ENCODE measurements at regions not wholly inside any gene's neighbourhood (a gene's known extent, or its start where the extent isn't known, plus 50 kb on each side); places are given as distances from the start of the nearest gene placed in this dataset.
"Not testable (repeated sequence)": the region's sequence is repeated elsewhere in the genome, so short reads cannot be mapped to it uniquely, and the experiment has no call there.

- peak; percentile 65 for DNase-seq (ENCODE audit: low read depth)
Observed at GRCh38 chr6:76876922-76877553, 586.3 kb downstream of the HTR1B start.

GRCh38 chr6:76876430-76876829 lies 586.9 kb downstream of the HTR1B start:
- not testable (repeated sequence) for H3K4me3 ChIP-seq (ENCODE audit: low read length); DNase-seq (ENCODE audit: low read depth)

More at GRCh38 chr6:76876922-76877553, 586.3 kb downstream of the HTR1B start:
- peak; percentile 59 for TF ChIP-seq CTCF (IDR thresholded peaks at IDR 0.05; ENCODE audit: insufficient read depth, low read depth, low read length, missing control alignments)
- H3K4me3 ChIP-seq (ENCODE audit: low read length) = peak overlapping the region; percentile 3

GRCh38 chr6:76867182-76867581 lies 596.1 kb downstream of the HTR1B start:
- no peak for DNase-seq (ENCODE audit: low read depth)
- no peak overlapping the region for H3K4me3 ChIP-seq (ENCODE audit: low read length)
- no peak for TF ChIP-seq CTCF (IDR thresholded peaks at IDR 0.05; ENCODE audit: insufficient read depth, low read depth, low read length, missing control alignments)

- TF ChIP-seq CTCF (IDR thresholded peaks at IDR 0.05; ENCODE audit: insufficient read depth, low read depth, low read length, missing control alignments) = no peak
- DNase-seq (ENCODE audit: low read depth) = no peak
- H3K4me3 ChIP-seq (ENCODE audit: low read length) = no peak overlapping the region
Observed at GRCh38 chr6:76866091-76866915, 597.0 kb downstream of the HTR1B start.

GRCh38 chr6:76862936-76863335 lies 600.4 kb downstream of the HTR1B start:
- no peak for DNase-seq (ENCODE audit: low read depth)
- no peak for TF ChIP-seq CTCF (IDR thresholded peaks at IDR 0.05; ENCODE audit: insufficient read depth, low read depth, low read length, missing control alignments)
- no peak overlapping the region for H3K4me3 ChIP-seq (ENCODE audit: low read length)

- no peak overlapping the region for H3K4me3 ChIP-seq (ENCODE audit: low read length)
- peak; percentile 62 for TF ChIP-seq CTCF (IDR thresholded peaks at IDR 0.05; ENCODE audit: insufficient read depth, low read depth, low read length, missing control alignments)
- peak; percentile 49 for DNase-seq (ENCODE audit: low read depth)
Observed at GRCh38 chr6:76861403-76861802, 601.9 kb downstream of the HTR1B start.

GRCh38 chr6:76856065-76856464 lies 607.2 kb downstream of the HTR1B start:
- no peak for DNase-seq (ENCODE audit: low read depth)
- H3K4me3 ChIP-seq (ENCODE audit: low read length) = no peak overlapping the region
- no peak for TF ChIP-seq CTCF (IDR thresholded peaks at IDR 0.05; ENCODE audit: insufficient read depth, low read depth, low read length, missing control alignments)

Data from epithelial cell of esophagus (primary cell).